Stomach (tissue), 8 donors: ENCODE measurements at regions not wholly inside any gene's neighbourhood (a gene's known extent, or its start where the extent isn't known, plus 50 kb on each side); places are given as distances from the start of the nearest gene placed in this dataset.

ENCODE experiments used
- DNase-seq, 2 donors: peaks; one replicate each; pipeline versions ENCODE4 v3.0.0 to v3.0.0-alpha.2; 2013 to 2019
- H3K27ac ChIP-seq, 5 donors: fragments of 200-600 bp in 4 of 5; sonication (generic) in 4 of 5; one replicate each; pipeline ENCODE4 v1.5.1; 2013 to 2019; ENCODE audit warnings: mild to moderate bottlenecking in 1 of 5, moderate library complexity in 1 of 5
- H3K27me3 ChIP-seq, 3 donors: fragments of 200-600 bp; sonication (generic); one replicate each; pipeline ENCODE4 v1.5.1; 2017 to 2019; ENCODE audit warnings: mixed run types in 1 of 3
- H3K36me3 ChIP-seq, 4 donors: fragments of 200-600 bp; sonication (generic); 1 replicate in 3 of 4; 2 replicates in 1 of 4; pipeline ENCODE4 v1.5.1; 2016 to 2019
- H3K4me1 ChIP-seq, 4 donors: fragments of 200-600 bp; sonication (generic); one replicate each; pipeline ENCODE4 v1.5.1; 2016 to 2019
- H3K4me3 ChIP-seq, 4 donors: fragments of 200-600 bp; sonication (generic) in 3 of 4; one replicate each; pipeline ENCODE4 v1.5.1; 2016 to 2019; ENCODE audit warnings: mild to moderate bottlenecking in 1 of 4
- H3K9me3 ChIP-seq, 4 donors: fragments of 200-600 bp; sonication (generic); one replicate each; pipeline ENCODE4 v1.5.1; 2016 to 2019
- EP300 ChIP-seq: sonication (generic); formaldehyde crosslinking; IDR thresholded peaks from one replicate; pipeline ENCODE4 v1.6.1; 2017; ENCODE audit warnings: antibody characterized with exemption
- POLR2A ChIP-seq, 4 donors: fragments of 450-650 bp; IDR thresholded peaks; one replicate each; pipeline ENCODE4 v1.6.1; 2016; ENCODE audit warnings: antibody characterized with exemption in 4 of 4, control low read depth in 2 of 4, mild to moderate bottlenecking in 1 of 4, moderate library complexity in 1 of 4
- POLR2AphosphoS5 ChIP-seq, 3 donors: sonication (generic); formaldehyde crosslinking; IDR thresholded peaks; one replicate each; pipeline ENCODE4 v1.6.1; 2016; ENCODE audit warnings: antibody characterized with exemption in 3 of 3
- WGBS, 5 donors: extraction: QIAGEN DNeasy Blood & Tissue Kit in 3 of 5; methylation state at CpG; one replicate each; pipeline versions ENCODE4 v1.1.5 to v1.1.7; 2013 to 2018; 5-methylcytosine and 5-hydroxymethylcytosine counted together
- intact Hi-C: fragments of 100-400 bp; cut with DNase I; formaldehyde crosslinking; loops from one replicate; pipeline ENCODE4 v1.15.1; 2023; ENCODE audit warnings: low total_unique reads
- TF ChIP-seq, protein P1 (sequence below), 7 experiments: fragments of 450-650 bp in 4 of 7; fragments of 200-600 bp in 3 of 7; sonication (generic) in 3 of 7; IDR thresholded peaks; one replicate each; pipeline ENCODE4 v1.5.1; 2016 to 2019; ENCODE audit warnings: antibody characterized with exemption in 7 of 7, control low read depth in 2 of 7, mild to moderate bottlenecking in 1 of 7
- donor health status: healthy with polysubstance abuse.
- donor health status: Bipolar disorder and iron deficiency.
- donor health status: healthy.

DNA sequence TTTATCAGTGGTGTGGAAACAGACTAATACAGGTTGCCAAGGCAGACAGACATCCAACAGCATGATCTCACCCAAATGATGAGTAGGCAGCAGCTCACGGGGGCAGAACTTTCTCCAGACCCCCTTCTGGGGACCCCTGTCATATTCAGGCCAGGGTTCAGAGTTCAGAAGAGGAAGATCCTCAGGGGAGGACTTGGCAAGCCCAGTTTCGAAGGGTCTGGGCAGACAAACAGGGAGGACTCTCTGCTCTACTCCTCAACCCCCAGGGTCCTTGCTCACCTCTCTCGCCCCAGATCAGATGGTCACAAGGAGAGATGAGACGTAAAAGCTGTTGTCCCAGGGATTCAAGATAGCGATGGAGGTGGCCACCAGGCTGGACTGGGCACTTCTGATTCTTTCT is 215.1 kb upstream of the MVB12B start:
- TF ChIP-seq, protein P1, sequence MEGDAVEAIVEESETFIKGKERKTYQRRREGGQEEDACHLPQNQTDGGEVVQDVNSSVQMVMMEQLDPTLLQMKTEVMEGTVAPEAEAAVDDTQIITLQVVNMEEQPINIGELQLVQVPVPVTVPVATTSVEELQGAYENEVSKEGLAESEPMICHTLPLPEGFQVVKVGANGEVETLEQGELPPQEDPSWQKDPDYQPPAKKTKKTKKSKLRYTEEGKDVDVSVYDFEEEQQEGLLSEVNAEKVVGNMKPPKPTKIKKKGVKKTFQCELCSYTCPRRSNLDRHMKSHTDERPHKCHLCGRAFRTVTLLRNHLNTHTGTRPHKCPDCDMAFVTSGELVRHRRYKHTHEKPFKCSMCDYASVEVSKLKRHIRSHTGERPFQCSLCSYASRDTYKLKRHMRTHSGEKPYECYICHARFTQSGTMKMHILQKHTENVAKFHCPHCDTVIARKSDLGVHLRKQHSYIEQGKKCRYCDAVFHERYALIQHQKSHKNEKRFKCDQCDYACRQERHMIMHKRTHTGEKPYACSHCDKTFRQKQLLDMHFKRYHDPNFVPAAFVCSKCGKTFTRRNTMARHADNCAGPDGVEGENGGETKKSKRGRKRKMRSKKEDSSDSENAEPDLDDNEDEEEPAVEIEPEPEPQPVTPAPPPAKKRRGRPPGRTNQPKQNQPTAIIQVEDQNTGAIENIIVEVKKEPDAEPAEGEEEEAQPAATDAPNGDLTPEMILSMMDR (IDR thresholded peaks at IDR 0.05) = no peak
- TF ChIP-seq EP300 (no peak), POLR2AphosphoS5 (IDR thresholded peaks at IDR 0.05) (no peak), POLR2A (IDR thresholded peaks at IDR 0.05) (no peak)
- Histone ChIP-seq H3K4me3 (no peak overlapping the region), H3K9me3 (no peaks in the 10 kb centered on the region), H3K36me3 (no peaks in the 10 kb centered on the region), H3K4me1 (no peaks in the 10 kb centered on the region), H3K27ac (no peak overlapping the region), H3K27me3 (peaks cover 0 to 49% (median 4%) of the 10 kb centered on the region in 3 donors)
- WGBS, 5 donors = 69 to 92% (median 88%) methylated on average over 4 to 5 of the region's 5 CpGs
- intact Hi-C loops = no loop called here
- no peak for DNase-seq

GRCh38 chr9:126112135-126112720 is 214.4 kb upstream of the MVB12B start:
- Histone ChIP-seq H3K4me3 (no peak overlapping the region), H3K4me1 (no peaks in the 10 kb centered on the region), H3K27me3 (peaks cover 0 to 49% (median 4%) of the 10 kb centered on the region in 3 donors), H3K9me3 (no peaks in the 10 kb centered on the region), H3K36me3 (no peaks in the 10 kb centered on the region), H3K27ac (no peak overlapping the region)
- TF ChIP-seq POLR2AphosphoS5 (IDR thresholded peaks at IDR 0.05) (no peak), POLR2A (IDR thresholded peaks at IDR 0.05) (no peak), EP300 (no peak)
- TF ChIP-seq, protein P1 (IDR thresholded peaks at IDR 0.05) = no peak
- 33 to 77% (median 61%) methylated on average over 10 to 11 of the region's 11 CpGs for WGBS, 5 donors
- peak; percentile 56 to 81 for DNase-seq
- intact Hi-C loops = no loop called here

DNA sequence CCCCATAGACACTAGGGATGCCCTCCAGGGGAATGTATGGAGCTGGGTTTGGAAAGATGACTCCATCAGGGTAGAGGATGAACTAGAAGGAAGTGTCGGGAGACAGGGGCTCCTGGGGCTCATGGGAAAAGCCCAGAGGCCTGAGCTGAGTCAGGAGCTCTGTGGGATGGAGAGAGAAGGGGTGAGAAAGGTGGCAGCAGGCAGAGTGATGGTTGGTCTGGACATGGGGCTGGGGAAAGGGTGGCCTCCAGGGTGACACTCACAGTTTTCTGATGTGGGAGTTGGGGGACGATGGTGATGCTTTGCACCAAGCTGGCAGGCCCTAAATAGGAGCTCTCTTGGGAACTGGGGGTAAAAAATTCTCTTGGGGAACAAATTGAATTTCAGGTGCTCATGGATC is 213.5 kb upstream of the MVB12B start:
- peak in 1 of 2 donors; percentile 7 for DNase-seq
- no peak for TF ChIP-seq POLR2A (IDR thresholded peaks at IDR 0.05)
- TF ChIP-seq, protein P1 (IDR thresholded peaks at IDR 0.05) = no peak
- no peak for TF ChIP-seq POLR2AphosphoS5 (IDR thresholded peaks at IDR 0.05)
- no peak for TF ChIP-seq EP300
- Histone ChIP-seq H3K27me3 (peaks cover 0 to 50% (median 4%) of the 10 kb centered on the region in 3 donors), H3K36me3 (no peaks in the 10 kb centered on the region), H3K9me3 (no peaks in the 10 kb centered on the region), H3K27ac (no peak overlapping the region), H3K4me1 (no peaks in the 10 kb centered on the region), H3K4me3 (no peak overlapping the region)
- intact Hi-C loops = no loop called here
- 68 to 88% (median 83%) methylated on average over 2 of the region's 2 CpGs for WGBS, 5 donors

GRCh38 chr9:126113756-126114408 is 212.7 kb upstream of the MVB12B start:
- H3K27me3 ChIP-seq = peaks cover 0 to 43% (median 4%) of the 10 kb centered on the region in 3 donors
- no peaks in the 10 kb centered on the region for H3K4me1 ChIP-seq
- H3K36me3 ChIP-seq = no peaks in the 10 kb centered on the region
- intact Hi-C loops = no loop called here
- peak in 1 of 2 donors; percentile 14 for DNase-seq
- H3K4me3 ChIP-seq = no peak overlapping the region
- WGBS, 5 donors = 75 to 85% (median 82%) methylated on average over 16 to 17 of the region's 17 CpGs
- no peak overlapping the region for H3K27ac ChIP-seq
- H3K9me3 ChIP-seq = no peaks in the 10 kb centered on the region
- TF ChIP-seq EP300 (no peak), POLR2AphosphoS5 (IDR thresholded peaks at IDR 0.05) (no peak), POLR2A (IDR thresholded peaks at IDR 0.05) (no peak)
- TF ChIP-seq, protein P1 (IDR thresholded peaks at IDR 0.05) = no peak
